MCF 10A (cell line): ENCODE measurements at regions not wholly inside any gene's neighbourhood (a gene's known extent, or its start where the extent isn't known, plus 50 kb on each side); places are given as distances from the start of the nearest gene placed in this dataset.

Source experiments
- BruUV-seq: library from RNA; stranded (reverse); fragments of 400-500 nt; replicated peaks from 2 replicates; lab custom pipeline; 2021; lab: Mats Ljungman, UMichigan
- CTCF ChIA-PET: fragments of 300-600 bp; sonication (Branson Sonifier 250); formaldehyde crosslinking; extraction: SDS; loops from one replicate; lab custom pipeline; 2021; ENCODE audit warnings: antibody characterized with exemption, inconsistent platforms; lab: Yijun Ruan, JAX
- POLR2A ChIA-PET: fragments of 300-600, 350-650 bp; sonication (Branson Sonifier 250); formaldehyde crosslinking; extraction: SDS; loops from one replicate; lab custom pipeline; 2020; ENCODE audit warnings: antibody characterized with exemption, inconsistent platforms; lab: Yijun Ruan, JAX
- DNase-seq: peaks from one replicate; pipeline ENCODE4 v3.0.0-alpha.2; 2018; ENCODE audit not compliant: unreplicated experiment
- H3K27ac Mint-ChIP-seq: one replicate; pipeline ENCODE4 v1.8.0; 2022; ENCODE audit warnings: mild to moderate bottlenecking, low read depth, mixed read lengths; ENCODE audit not compliant: unreplicated experiment
- H3K27me3 Mint-ChIP-seq: one replicate; pipeline ENCODE4 v1.8.0; 2022; ENCODE audit warnings: mixed read lengths; ENCODE audit not compliant: insufficient read depth, unreplicated experiment
- H3K36me3 Mint-ChIP-seq: one replicate; pipeline ENCODE4 v1.8.0; 2022; ENCODE audit warnings: mild to moderate bottlenecking, moderate library complexity, mixed read lengths; ENCODE audit not compliant: insufficient read depth, unreplicated experiment
- H3K4me1 Mint-ChIP-seq: one replicate; pipeline ENCODE4 v1.8.0; 2022; ENCODE audit warnings: mixed read lengths; ENCODE audit not compliant: insufficient read depth, unreplicated experiment
- H3K4me3 Mint-ChIP-seq: one replicate; pipeline ENCODE4 v1.8.0; 2022; ENCODE audit warnings: mild to moderate bottlenecking, moderate library complexity, mixed read lengths; ENCODE audit not compliant: unreplicated experiment
- H3K9me3 Mint-ChIP-seq: one replicate; pipeline ENCODE4 v1.8.0; 2022; ENCODE audit warnings: mixed read lengths; ENCODE audit not compliant: unreplicated experiment
- intact Hi-C: fragments of 100-400 bp; cut with micrococcal nuclease; formaldehyde crosslinking; loops from 2 replicates; pipeline ENCODE4 v1.14.1; 2022
- TF ChIP-seq, protein P1 (sequence below): fragments of 200-600 bp; IDR thresholded peaks from one replicate; pipeline ENCODE4 v1.8.0; 2022; ENCODE audit warnings: antibody characterized with exemption, mild to moderate bottlenecking; ENCODE audit not compliant: unreplicated experiment

DNA sequence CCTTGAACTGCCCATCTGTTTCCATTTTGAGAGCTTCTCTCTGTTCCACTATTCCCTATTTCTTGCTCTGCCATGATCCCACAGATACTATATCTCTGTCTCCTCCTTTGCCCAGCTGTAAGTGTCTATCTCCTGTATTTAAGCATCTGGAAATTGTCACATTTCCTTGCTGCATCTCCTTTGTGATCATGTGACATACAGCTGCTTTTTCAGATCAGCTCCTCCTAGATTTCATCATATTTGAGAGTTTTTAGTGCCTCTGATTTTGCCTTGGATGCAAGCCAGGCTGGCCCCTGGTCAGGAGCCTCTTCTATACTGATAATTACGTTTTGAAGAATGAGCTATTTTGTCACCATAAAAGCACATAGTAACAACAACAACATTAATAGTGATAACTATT is 131.7 kb upstream of the TNP1 start:
- BruUV-seq, result no TSS peak
- peaks cover 43% of the 10 kb centered on the region for H3K27me3 Mint-ChIP-seq
- intact Hi-C loops, result no loop called here
- no peak for DNase-seq
- H3K4me1 Mint-ChIP-seq, result no peaks in the 10 kb centered on the region
- POLR2A ChIA-PET, result no interaction called here
- no peaks in the 10 kb centered on the region for H3K9me3 Mint-ChIP-seq
- CTCF ChIA-PET, result interaction anchor here (0.7 to 1.7 kb wide), 2 partner anchors 25 to 151 kb away, joined by 3 to 4 read pairs; no protein-coding TSS in a partner anchor
- H3K27ac Mint-ChIP-seq, result no peak overlapping the region
- TF ChIP-seq, protein P1, sequence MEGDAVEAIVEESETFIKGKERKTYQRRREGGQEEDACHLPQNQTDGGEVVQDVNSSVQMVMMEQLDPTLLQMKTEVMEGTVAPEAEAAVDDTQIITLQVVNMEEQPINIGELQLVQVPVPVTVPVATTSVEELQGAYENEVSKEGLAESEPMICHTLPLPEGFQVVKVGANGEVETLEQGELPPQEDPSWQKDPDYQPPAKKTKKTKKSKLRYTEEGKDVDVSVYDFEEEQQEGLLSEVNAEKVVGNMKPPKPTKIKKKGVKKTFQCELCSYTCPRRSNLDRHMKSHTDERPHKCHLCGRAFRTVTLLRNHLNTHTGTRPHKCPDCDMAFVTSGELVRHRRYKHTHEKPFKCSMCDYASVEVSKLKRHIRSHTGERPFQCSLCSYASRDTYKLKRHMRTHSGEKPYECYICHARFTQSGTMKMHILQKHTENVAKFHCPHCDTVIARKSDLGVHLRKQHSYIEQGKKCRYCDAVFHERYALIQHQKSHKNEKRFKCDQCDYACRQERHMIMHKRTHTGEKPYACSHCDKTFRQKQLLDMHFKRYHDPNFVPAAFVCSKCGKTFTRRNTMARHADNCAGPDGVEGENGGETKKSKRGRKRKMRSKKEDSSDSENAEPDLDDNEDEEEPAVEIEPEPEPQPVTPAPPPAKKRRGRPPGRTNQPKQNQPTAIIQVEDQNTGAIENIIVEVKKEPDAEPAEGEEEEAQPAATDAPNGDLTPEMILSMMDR, result no peak
- H3K4me3 Mint-ChIP-seq, result no peak overlapping the region
- no peaks in the 10 kb centered on the region for H3K36me3 Mint-ChIP-seq

DNA sequence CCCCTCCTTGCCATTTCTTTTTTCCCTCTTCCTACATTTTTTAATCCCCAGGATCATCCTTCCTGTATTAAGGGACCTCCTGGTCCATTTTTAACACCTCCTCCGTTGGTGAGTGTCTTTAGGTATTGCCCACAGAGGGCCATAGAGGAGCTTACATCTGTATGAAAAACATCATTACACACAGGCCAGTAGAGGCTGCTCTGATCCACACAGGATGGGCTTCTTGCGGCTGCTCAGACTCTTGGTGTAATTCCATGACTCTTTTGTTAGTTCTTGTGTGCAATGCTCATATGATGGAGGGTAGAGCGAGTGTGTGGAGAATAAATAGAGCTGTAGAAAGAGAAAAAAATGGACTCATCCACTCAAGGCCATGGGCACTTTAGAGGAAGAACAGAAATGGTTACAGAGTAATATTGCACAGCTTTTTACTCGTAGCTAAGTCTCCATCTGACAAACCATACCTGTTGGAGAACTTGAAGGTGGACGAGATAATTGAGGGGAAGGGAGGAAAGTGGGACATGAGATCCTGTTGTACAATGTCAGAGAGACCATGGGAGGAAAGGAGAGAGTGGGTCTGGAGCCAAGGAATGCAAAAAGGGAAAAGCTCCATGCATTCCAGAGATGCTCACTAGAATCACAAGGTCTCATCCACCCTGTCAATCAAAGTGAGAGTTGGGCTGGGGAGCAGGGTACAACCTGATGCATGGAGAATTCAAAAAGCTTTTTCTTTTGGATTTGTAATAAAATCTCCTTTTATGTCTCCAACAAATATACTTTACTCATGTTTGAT is 129.7 kb upstream of the TNP1 start:
- ChIA-PET CTCF (interaction anchor here (0.5 to 0.6 kb wide), 2 partner anchors 122 to 265 kb away, joined by 3 read pairs; no protein-coding TSS in a partner anchor), POLR2A (no interaction called here)
- Mint-ChIP-seq H3K27me3 (peaks cover 27% of the 10 kb centered on the region), H3K36me3 (no peaks in the 10 kb centered on the region), H3K9me3 (no peaks in the 10 kb centered on the region), H3K27ac (no peak overlapping the region), H3K4me3 (no peak overlapping the region), H3K4me1 (no peaks in the 10 kb centered on the region)
- no peak for DNase-seq
- no TSS peak for BruUV-seq
- TF ChIP-seq, protein P1, result no peak
- intact Hi-C loops, result loop anchor here (10.0 kb wide), 1 partner anchor 525 kb away; no protein-coding TSS in a partner anchor

DNA sequence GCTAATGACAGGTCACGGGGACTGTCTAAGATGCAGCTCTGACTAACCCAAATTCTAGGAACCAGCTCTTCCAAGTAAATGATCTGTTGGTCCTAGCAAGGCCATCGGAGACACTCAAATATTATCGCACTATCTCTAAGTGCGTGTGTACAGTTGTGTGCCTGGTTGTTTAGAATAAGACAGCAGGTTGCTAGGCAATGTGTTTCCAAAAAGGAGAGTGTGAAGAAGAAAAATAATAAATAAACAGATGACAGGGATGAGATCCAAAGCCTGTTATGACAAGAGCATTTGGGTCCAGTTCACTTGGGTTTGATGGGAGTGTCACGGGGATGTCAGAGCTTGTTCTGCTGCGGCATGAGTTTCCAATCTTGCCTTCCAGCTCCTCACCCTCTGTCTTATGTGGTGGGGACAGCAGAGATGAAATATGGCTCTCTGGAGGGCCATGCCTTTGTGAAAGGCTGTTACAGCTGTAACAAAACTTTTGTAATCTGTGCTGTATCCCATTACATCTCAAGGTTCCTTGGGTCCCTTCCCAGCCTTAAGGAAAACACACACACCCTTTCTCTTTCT is 127.5 kb upstream of the TNP1 start:
- POLR2A ChIA-PET, result interaction anchor here (1.2 kb wide), 1 partner anchor 18 kb away, joined by 3 read pairs; no protein-coding TSS in a partner anchor
- Mint-ChIP-seq H3K36me3 (no peaks in the 10 kb centered on the region), H3K9me3 (no peaks in the 10 kb centered on the region), H3K27me3 (peaks cover 23% of the 10 kb centered on the region), H3K4me1 (no peaks in the 10 kb centered on the region), H3K4me3 (no peak overlapping the region), H3K27ac (no peak overlapping the region)
- intact Hi-C loops, result loop anchor here (10.0 kb wide), 1 partner anchor 527 kb away; no protein-coding TSS in a partner anchor
- TF ChIP-seq, protein P1, result no peak
- CTCF ChIA-PET, result interaction anchor here (0.7 to 0.8 kb wide), 2 partner anchors 13 to 155 kb away, joined by 3 read pairs; no protein-coding TSS in a partner anchor
- DNase-seq, result no peak
- BruUV-seq, result no TSS peak

DNA sequence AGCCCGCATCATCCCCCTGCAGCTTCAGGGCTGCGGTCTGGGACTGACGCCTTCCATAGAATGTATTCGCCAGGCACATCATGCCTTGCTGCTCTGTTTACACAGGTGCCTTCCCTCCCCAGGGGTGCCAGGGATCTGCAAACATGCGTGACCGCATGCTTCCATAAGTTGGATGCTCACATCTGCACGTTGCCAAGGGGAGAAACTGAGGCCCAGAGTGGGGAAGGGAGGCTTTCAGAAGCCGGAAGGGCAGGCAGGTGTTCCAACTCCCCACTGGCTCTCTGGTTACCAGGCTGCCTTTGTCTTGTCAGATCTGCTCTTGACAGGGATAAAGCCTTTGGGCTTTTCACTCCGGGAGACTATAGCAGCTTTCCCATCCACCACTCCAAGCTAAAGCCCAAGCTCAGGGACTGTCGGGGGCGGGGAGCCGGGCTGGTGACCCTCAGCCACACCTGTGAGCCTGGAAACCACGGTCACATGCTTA is 125.8 kb upstream of the TNP1 start:
- ChIA-PET POLR2A (interaction anchor here (0.7 kb wide), 1 partner anchor 25 kb away, joined by 3 read pairs; no protein-coding TSS in a partner anchor), CTCF (interaction anchor here (0.7 kb wide), 1 partner anchor 269 kb away, joined by 3 read pairs; no protein-coding TSS in a partner anchor)
- TF ChIP-seq, protein P1, result no peak
- no peaks in the 10 kb centered on the region for H3K36me3 Mint-ChIP-seq
- BruUV-seq, result no TSS peak
- intact Hi-C loops, result loop anchor here (10.0 kb wide), 1 partner anchor 529 kb away; no protein-coding TSS in a partner anchor
- no peak overlapping the region for H3K27ac Mint-ChIP-seq
- peaks cover 16% of the 10 kb centered on the region for H3K27me3 Mint-ChIP-seq
- H3K4me1 Mint-ChIP-seq, result no peaks in the 10 kb centered on the region
- no peak overlapping the region for H3K4me3 Mint-ChIP-seq
- no peaks in the 10 kb centered on the region for H3K9me3 Mint-ChIP-seq
- DNase-seq, result no peak
